ENCODE measurements at regions not wholly inside any gene's neighbourhood (a gene's known extent, or its start where the extent isn't known, plus 50 kb on each side); places are given as distances from the start of the nearest gene placed in this dataset.

DNA sequence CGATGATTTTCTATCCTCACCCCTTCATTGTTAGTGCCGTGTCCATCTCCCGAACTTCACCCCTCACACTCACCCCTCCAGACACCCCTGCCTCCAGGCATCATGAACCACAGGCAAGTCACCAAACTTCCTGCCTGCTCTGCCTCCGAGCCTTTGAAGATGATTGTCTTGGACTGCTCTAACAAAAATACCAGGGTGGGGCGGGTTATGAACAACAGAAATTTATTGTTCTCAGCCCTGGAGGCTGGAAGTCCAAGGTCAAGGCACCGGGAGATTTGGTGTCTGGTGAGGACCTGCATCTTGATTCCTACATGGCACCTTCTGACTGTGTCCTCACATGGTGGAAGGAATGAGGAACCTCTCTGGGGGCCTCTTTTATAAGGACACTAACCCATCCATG lies 1508.3 kb downstream of the TBC1D22A start:
- TF ChIP-seq, protein P1, sequence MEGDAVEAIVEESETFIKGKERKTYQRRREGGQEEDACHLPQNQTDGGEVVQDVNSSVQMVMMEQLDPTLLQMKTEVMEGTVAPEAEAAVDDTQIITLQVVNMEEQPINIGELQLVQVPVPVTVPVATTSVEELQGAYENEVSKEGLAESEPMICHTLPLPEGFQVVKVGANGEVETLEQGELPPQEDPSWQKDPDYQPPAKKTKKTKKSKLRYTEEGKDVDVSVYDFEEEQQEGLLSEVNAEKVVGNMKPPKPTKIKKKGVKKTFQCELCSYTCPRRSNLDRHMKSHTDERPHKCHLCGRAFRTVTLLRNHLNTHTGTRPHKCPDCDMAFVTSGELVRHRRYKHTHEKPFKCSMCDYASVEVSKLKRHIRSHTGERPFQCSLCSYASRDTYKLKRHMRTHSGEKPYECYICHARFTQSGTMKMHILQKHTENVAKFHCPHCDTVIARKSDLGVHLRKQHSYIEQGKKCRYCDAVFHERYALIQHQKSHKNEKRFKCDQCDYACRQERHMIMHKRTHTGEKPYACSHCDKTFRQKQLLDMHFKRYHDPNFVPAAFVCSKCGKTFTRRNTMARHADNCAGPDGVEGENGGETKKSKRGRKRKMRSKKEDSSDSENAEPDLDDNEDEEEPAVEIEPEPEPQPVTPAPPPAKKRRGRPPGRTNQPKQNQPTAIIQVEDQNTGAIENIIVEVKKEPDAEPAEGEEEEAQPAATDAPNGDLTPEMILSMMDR (IDR thresholded peaks at IDR 0.05) = no peak
- no peak for TF ChIP-seq POLR2A (IDR thresholded peaks at IDR 0.05)
- TF ChIP-seq EP300 (IDR thresholded peaks at IDR 0.05) = no peak

Data from tibial nerve (tissue), 4 donors.